H1 (cell line): ENCODE measurements at regions not wholly inside any gene's neighbourhood (a gene's known extent, or its start where the extent isn't known, plus 50 kb on each side); places are given as distances from the start of the nearest gene placed in this dataset.

ENCODE experiments used
- CTCF ChIA-PET: fragments of 300-600 bp; sonication (Branson Sonifier 250); formaldehyde crosslinking; loops from one replicate; lab custom pipeline; 2021; ENCODE audit not compliant: partially characterized antibody; lab: Charles Lee
- POLR2A ChIA-PET: fragments of 300-600 bp; sonication (Branson Sonifier 250); formaldehyde crosslinking; loops from one replicate; lab custom pipeline; 2021; ENCODE audit warnings: inconsistent platforms; ENCODE audit not compliant: partially characterized antibody; lab: Charles Lee
- DNase-seq, 2 experiments: peaks; one replicate each; pipeline versions ENCODE4 v3.0.0 to v3.0.0-alpha.2; 2010 to 2022; ENCODE audit warnings: low spot score in 2 of 2, low read depth in 1 of 2, mixed read lengths in 1 of 2
- FAIRE-seq: peaks from 2 replicates; lab custom pipeline; 2011; peaks lifted over from hg19 to GRCh38; lab: Jason Lieb, UNC
- H2AFZ ChIP-seq: 2 replicates; pipeline ENCODE4 v1.8.1; 2012; ENCODE audit warnings: low read length, inconsistent platforms
- H2AK5ac ChIP-seq: 2 replicates; pipeline ENCODE4 v1.6.1; 2013; ENCODE audit warnings: low read depth, low read length
- H2BK120ac ChIP-seq: replicated peaks from 2 replicates; pipeline ENCODE3; 2013; ENCODE audit warnings: low read depth, low read length, inconsistent platforms
- H2BK12ac ChIP-seq: 2 replicates; pipeline ENCODE4 v1.6.1; 2013; ENCODE audit warnings: low read depth, low read length
- H2BK15ac ChIP-seq: 2 replicates; pipeline ENCODE4 v1.6.1; 2013; ENCODE audit warnings: low read length
- H2BK20ac ChIP-seq: 2 replicates; pipeline ENCODE4 v1.6.1; 2013; ENCODE audit warnings: low read length
- H2BK5ac ChIP-seq: 2 replicates; pipeline ENCODE4 v1.6.1; 2013; ENCODE audit warnings: low read depth, low read length
- H3K14ac ChIP-seq: 2 replicates; pipeline ENCODE4 v1.6.1; 2013; ENCODE audit warnings: inconsistent platforms; ENCODE audit not compliant: insufficient read length
- H3K18ac ChIP-seq: 2 replicates; pipeline ENCODE4 v1.6.1; 2013; ENCODE audit warnings: low read length; ENCODE audit errors: extremely low read depth
- H3K23ac ChIP-seq: 2 replicates; pipeline ENCODE4 v1.6.1; 2013; ENCODE audit warnings: inconsistent platforms; ENCODE audit not compliant: insufficient read length
- H3K23me2 ChIP-seq: 2 replicates; pipeline ENCODE4 v1.6.1; 2013; ENCODE audit warnings: low read depth, low read length
- H3K27ac ChIP-seq: 2 replicates; pipeline ENCODE4 v1.6.1; 2011; ENCODE audit warnings: low read depth, low read length, inconsistent platforms
- H3K27me3 ChIP-seq, 4 experiments: replicated peaks in 1 of 4; 1 replicate in 1 of 4; 2 replicates in 3 of 4; pipeline versions ENCODE4 v1.6.1 to v1.8.1; 2011 to 2013; ENCODE audit warnings: low read length in 3 of 4, mild to moderate bottlenecking in 3 of 4, inconsistent platforms in 2 of 4, mixed read lengths in 2 of 4, moderate library complexity in 1 of 4; ENCODE audit not compliant: control insufficient read depth in 3 of 4, insufficient read depth in 3 of 4; ENCODE audit errors: extremely low read depth in 1 of 4
- H3K36me3 ChIP-seq, 4 experiments: 2 replicates each; pipeline versions ENCODE4 v1.6.1 to v1.8.1; 2011 to 2013; ENCODE audit warnings: mild to moderate bottlenecking in 4 of 4, low read length in 3 of 4, moderate library complexity in 2 of 4, control low read depth in 1 of 4, inconsistent platforms in 1 of 4; ENCODE audit not compliant: insufficient read depth in 4 of 4, control insufficient read depth in 2 of 4
- H3K4ac ChIP-seq: replicated peaks from 2 replicates; pipeline ENCODE3; 2013; ENCODE audit warnings: low read length, low read depth, mixed read lengths, inconsistent platforms; ENCODE audit not compliant: insufficient read length
- H3K4me1 ChIP-seq, 4 experiments: replicated peaks in 1 of 4; 1 replicate in 1 of 4; 2 replicates in 3 of 4; pipeline versions ENCODE4 v1.6.1 to v1.8.1; 2011 to 2013; ENCODE audit warnings: low read length in 3 of 4, inconsistent platforms in 2 of 4, mixed read lengths in 1 of 4; ENCODE audit not compliant: insufficient read depth in 4 of 4, control insufficient read depth in 3 of 4
- H3K4me2 ChIP-seq, 2 experiments: 2 replicates each; pipeline versions ENCODE4 v1.6.1 to v1.8.1; 2011 to 2013; ENCODE audit warnings: low read depth in 2 of 2, low read length in 2 of 2, control low read depth in 1 of 2, inconsistent platforms in 1 of 2, mild to moderate bottlenecking in 1 of 2; ENCODE audit not compliant: insufficient read depth in 1 of 2
- H3K4me3 ChIP-seq, 4 experiments: fragments of 200-600, 300-600 bp in 1 of 4; sonication (generic), shearing (Covaris generic), sonication (Bioruptor Twin) in 1 of 4; 2 replicates each; pipeline versions ENCODE4 v1.5.1 to v1.8.1; 2011 to 2016; ENCODE audit warnings: low read length in 4 of 4, low read depth in 3 of 4, control low read depth in 2 of 4, inconsistent platforms in 2 of 4, mild to moderate bottlenecking in 2 of 4, mixed read lengths in 1 of 4, moderate library complexity in 1 of 4; ENCODE audit not compliant: insufficient read depth in 2 of 4; ENCODE audit errors: extremely low read depth in 1 of 4
- H3K56ac ChIP-seq: replicated peaks from 2 replicates; pipeline ENCODE3; 2013; ENCODE audit warnings: low read depth, mild to moderate bottlenecking, mixed read lengths, low read length, inconsistent platforms; ENCODE audit not compliant: insufficient read length
- H3K79me1 ChIP-seq: 2 replicates; pipeline ENCODE4 v1.6.1; 2013; ENCODE audit warnings: low read depth, low read length, control low read depth
- H3K79me2 ChIP-seq, 2 experiments: 2 replicates each; pipeline versions ENCODE4 v1.6.1 to v1.8.1; 2012 to 2013; ENCODE audit warnings: low read length in 2 of 2, mild to moderate bottlenecking in 2 of 2, inconsistent platforms in 1 of 2; ENCODE audit not compliant: insufficient read depth in 2 of 2, control insufficient read depth in 1 of 2
- H3K9ac ChIP-seq, 4 experiments: replicated peaks in 1 of 4; 1 replicate in 1 of 4; 2 replicates in 3 of 4; pipeline versions ENCODE4 v1.6.1 to v1.8.1; 2011 to 2013; ENCODE audit warnings: low read depth in 3 of 4, low read length in 3 of 4, control low read depth in 2 of 4, mild to moderate bottlenecking in 2 of 4, moderate library complexity in 2 of 4, inconsistent platforms in 1 of 4; ENCODE audit errors: extremely low read depth in 1 of 4
- H3K9me3 ChIP-seq, 2 experiments: 2 replicates each; pipeline versions ENCODE4 v1.6.1 to v1.8.1; 2012 to 2013; ENCODE audit warnings: mild to moderate bottlenecking in 2 of 2, moderate library complexity in 2 of 2, control low read depth in 1 of 2, inconsistent platforms in 1 of 2, low read depth in 1 of 2, low read length in 1 of 2, mixed read lengths in 1 of 2; ENCODE audit not compliant: insufficient read depth in 2 of 2
- H4K20me1 ChIP-seq, 2 experiments: replicated peaks in 1 of 2; 2 replicates each; pipeline versions ENCODE3 to v1.8.1; 2011 to 2013; ENCODE audit warnings: inconsistent platforms in 2 of 2, low read length in 2 of 2, mild to moderate bottlenecking in 1 of 2; ENCODE audit not compliant: insufficient read depth in 2 of 2, control insufficient read depth in 1 of 2
- H4K5ac ChIP-seq: 2 replicates; pipeline ENCODE4 v1.6.1; 2013; ENCODE audit warnings: low read length, low read depth, mixed read lengths, inconsistent platforms; ENCODE audit not compliant: insufficient read length
- H4K8ac ChIP-seq: 2 replicates; pipeline ENCODE4 v1.8.0; 2013; ENCODE audit warnings: mild to moderate bottlenecking, moderate library complexity, low read length, inconsistent platforms; ENCODE audit not compliant: insufficient read depth; ENCODE audit errors: extremely low read depth
- H4K91ac ChIP-seq: replicated peaks from 2 replicates; pipeline ENCODE3; 2013; ENCODE audit warnings: low read length, mixed read lengths, inconsistent platforms; ENCODE audit not compliant: insufficient read length
- CHD2 ChIP-seq: IDR thresholded peaks from 2 replicates; pipeline ENCODE4 v1.6.1; 2012; ENCODE audit warnings: low read length, improper control_type of control experiment
- CREB1 ChIP-seq: IDR thresholded peaks from 2 replicates; pipeline ENCODE4 v1.6.1; 2012; ENCODE audit warnings: inconsistent platforms
- CTBP2 ChIP-seq: IDR thresholded peaks from 2 replicates; pipeline ENCODE4 v1.7.0; 2011; ENCODE audit warnings: borderline replicate concordance, mild to moderate bottlenecking, moderate library complexity, mixed read lengths, low read length; ENCODE audit not compliant: insufficient read depth, insufficient read length
- TBP ChIP-seq: IDR thresholded peaks from 2 replicates; pipeline ENCODE4 v1.6.1; 2011; ENCODE audit warnings: low read depth, low read length, improper control_type of control experiment
- TEAD4 ChIP-seq: IDR thresholded peaks from 2 replicates; pipeline ENCODE4 v1.6.1; 2012; ENCODE audit warnings: low read depth, low read length, inconsistent platforms, mixed read lengths
- WGBS, 2 experiments: shearing (Covaris generic) in 1 of 2; methylation state at CpG; one replicate each; pipeline versions ENCODE4 v1.1.6 to v1.1.7; 2013 to 2015; ENCODE audit warnings: low lambda C conversion rate in 2 of 2, mixed read lengths in 2 of 2, inconsistent platforms in 1 of 2, low coverage in 1 of 2, missing lambda C conversion rate in 1 of 2; ENCODE audit not compliant: insufficient replicate concordance in 2 of 2, insufficient coverage in 1 of 2, insufficient read length in 1 of 2; ENCODE audit errors: extremely low coverage in 1 of 2, missing lambda C conversion rate in 1 of 2; 5-methylcytosine and 5-hydroxymethylcytosine counted together
- TF ChIP-seq, protein P1 (sequence below): IDR thresholded peaks from 2 replicates; pipeline ENCODE4 v1.6.1; 2012; ENCODE audit warnings: low read length, inconsistent platforms

DNA sequence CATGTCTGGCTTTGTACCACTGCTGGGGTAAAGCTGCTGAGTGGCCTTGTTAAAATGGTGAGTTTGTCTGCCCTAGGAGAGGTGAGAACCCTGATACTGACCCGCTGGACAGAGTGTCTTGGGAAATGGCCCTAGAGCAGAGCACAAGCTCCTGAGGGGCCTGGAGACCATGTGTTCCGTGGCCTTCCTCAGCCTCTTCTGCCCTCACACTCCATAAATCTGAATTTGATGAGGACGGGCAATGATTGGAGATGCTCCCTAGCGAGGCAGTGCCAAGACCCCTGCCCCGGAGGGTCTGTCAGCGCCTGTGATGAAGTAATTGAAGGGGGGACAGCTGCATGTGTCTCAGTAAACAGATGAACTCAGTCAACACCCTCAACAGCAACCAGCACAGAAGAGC lies 54.1 kb downstream of the KCNA5 start:
- CTCF ChIA-PET, result interaction anchor here (0.6 to 1.5 kb wide), 3 partner anchors 14 to 77 kb away, joined by 3 to 4 read pairs (median 3); no protein-coding TSS in a partner anchor
- H3K4me1 ChIP-seq, result no peaks in the 10 kb centered on the region; a peak in 1 of 7 replicates
- H3K14ac ChIP-seq, result no peak overlapping the region
- H3K79me2 ChIP-seq, result no peaks in the 10 kb centered on the region
- H3K27me3 ChIP-seq, result no peaks in the 10 kb centered on the region; a peak in 3 of 7 replicates
- no peaks in the 10 kb centered on the region for H4K20me1 ChIP-seq
- DNase-seq, result no peak
- H2BK12ac ChIP-seq, result no peak overlapping the region
- no peaks in the 10 kb centered on the region for H3K23me2 ChIP-seq
- no peak overlapping the region for H3K9ac ChIP-seq
- H4K91ac ChIP-seq, result no peak overlapping the region
- H2BK15ac ChIP-seq, result no peak overlapping the region
- H2AK5ac ChIP-seq, result no peak overlapping the region
- H2BK20ac ChIP-seq, result no peak overlapping the region
- no peak overlapping the region for H4K5ac ChIP-seq
- TF ChIP-seq CREB1, result no peak
- TF ChIP-seq TEAD4, result no peak
- no peak for TF ChIP-seq CTBP2
- no peak for TF ChIP-seq TBP
- TF ChIP-seq CHD2, result no peak
- TF ChIP-seq, protein P1, sequence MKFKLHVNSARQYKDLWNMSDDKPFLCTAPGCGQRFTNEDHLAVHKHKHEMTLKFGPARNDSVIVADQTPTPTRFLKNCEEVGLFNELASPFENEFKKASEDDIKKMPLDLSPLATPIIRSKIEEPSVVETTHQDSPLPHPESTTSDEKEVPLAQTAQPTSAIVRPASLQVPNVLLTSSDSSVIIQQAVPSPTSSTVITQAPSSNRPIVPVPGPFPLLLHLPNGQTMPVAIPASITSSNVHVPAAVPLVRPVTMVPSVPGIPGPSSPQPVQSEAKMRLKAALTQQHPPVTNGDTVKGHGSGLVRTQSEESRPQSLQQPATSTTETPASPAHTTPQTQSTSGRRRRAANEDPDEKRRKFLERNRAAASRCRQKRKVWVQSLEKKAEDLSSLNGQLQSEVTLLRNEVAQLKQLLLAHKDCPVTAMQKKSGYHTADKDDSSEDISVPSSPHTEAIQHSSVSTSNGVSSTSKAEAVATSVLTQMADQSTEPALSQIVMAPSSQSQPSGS, result no peak
- TF ChIP-seq, all 59 proteins: peak for 0
- POLR2A ChIA-PET, result no interaction called here
- Histone ChIP-seq H3K27ac (no peak overlapping the region), H2BK5ac (no peak overlapping the region), H3K79me1 (no peaks in the 10 kb centered on the region), H2BK120ac (no peak overlapping the region), H3K9me3 (no peaks in the 10 kb centered on the region), H3K4me3 (no peak overlapping the region), H3K36me3 (no peaks in the 10 kb centered on the region), H3K4ac (no peak overlapping the region), H4K8ac (no peak overlapping the region), H3K4me2 (no peak overlapping the region), H3K23ac (no peak overlapping the region), H2AFZ (no peak overlapping the region), H3K18ac (no peak overlapping the region), H3K56ac (no peak overlapping the region)
- FAIRE-seq, result no peak
- WGBS, 2 experiments, result 85% methylated on average over 6 of the region's 6 CpGs; no CpG with 5 or more reads in 1 of the 2 experiments
